Mammary epithelial cell (primary cell): ENCODE measurements at regions not wholly inside any gene's neighbourhood (a gene's known extent, or its start where the extent isn't known, plus 50 kb on each side); places are given as distances from the start of the nearest gene placed in this dataset.

Source experiments
- EZH2 ChIP-seq: IDR thresholded peaks from 2 replicates; pipeline ENCODE4 v1.6.1; 2012; ENCODE audit warnings: low read length, inconsistent platforms, borderline replicate concordance
- TF ChIP-seq, protein P1 (sequence below), 2 donors: IDR thresholded peaks in 1 of 2; conservative IDR thresholded peaks in 1 of 2; 2 replicates each; pipeline ENCODE4 v1.5.1; 2011 to 2012; ENCODE audit warnings: inconsistent platforms in 2 of 2, low read length in 2 of 2, mild to moderate bottlenecking in 2 of 2, control low read depth in 1 of 2, low read depth in 1 of 2; ENCODE audit not compliant: insufficient read depth in 1 of 2; ENCODE audit errors: extremely low read depth in 1 of 2

DNA sequence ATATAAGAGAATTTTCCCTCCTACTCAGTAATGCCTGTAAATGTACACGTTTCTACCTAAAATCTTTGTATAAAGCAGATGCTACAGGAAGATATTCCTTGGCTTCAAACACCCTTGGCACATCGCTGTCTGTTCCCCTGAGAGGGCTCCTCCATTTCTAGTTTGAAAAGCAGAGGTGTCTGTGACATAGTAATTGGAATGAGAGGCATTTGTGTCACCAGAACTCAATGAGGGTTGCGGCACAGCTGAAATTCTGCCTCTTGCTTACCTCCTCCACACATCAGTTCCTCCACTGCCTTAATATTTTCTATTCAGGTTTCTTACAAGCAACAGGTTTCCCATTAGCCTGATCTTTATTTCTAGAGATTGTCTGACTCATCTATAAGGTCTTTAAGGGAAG lies 359.9 kb upstream of the DCC start:
- no peak for TF ChIP-seq EZH2
- TF ChIP-seq, protein P1, sequence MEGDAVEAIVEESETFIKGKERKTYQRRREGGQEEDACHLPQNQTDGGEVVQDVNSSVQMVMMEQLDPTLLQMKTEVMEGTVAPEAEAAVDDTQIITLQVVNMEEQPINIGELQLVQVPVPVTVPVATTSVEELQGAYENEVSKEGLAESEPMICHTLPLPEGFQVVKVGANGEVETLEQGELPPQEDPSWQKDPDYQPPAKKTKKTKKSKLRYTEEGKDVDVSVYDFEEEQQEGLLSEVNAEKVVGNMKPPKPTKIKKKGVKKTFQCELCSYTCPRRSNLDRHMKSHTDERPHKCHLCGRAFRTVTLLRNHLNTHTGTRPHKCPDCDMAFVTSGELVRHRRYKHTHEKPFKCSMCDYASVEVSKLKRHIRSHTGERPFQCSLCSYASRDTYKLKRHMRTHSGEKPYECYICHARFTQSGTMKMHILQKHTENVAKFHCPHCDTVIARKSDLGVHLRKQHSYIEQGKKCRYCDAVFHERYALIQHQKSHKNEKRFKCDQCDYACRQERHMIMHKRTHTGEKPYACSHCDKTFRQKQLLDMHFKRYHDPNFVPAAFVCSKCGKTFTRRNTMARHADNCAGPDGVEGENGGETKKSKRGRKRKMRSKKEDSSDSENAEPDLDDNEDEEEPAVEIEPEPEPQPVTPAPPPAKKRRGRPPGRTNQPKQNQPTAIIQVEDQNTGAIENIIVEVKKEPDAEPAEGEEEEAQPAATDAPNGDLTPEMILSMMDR (conservative IDR thresholded peaks at IDR 0.05 in 1 of 2, IDR thresholded peaks at IDR 0.05 in 1 of 2; ENCODE audit: extremely low read depth in 1 of 2, insufficient read depth in 1 of 2, low read depth in 1 of 2, low read length in 2 of 2) = no peak
